GM13977 (cell line): ENCODE measurements at regions not wholly inside any gene's neighbourhood (a gene's known extent, or its start where the extent isn't known, plus 50 kb on each side); places are given as distances from the start of the nearest gene placed in this dataset.
"Not testable (repeated sequence)": the region's sequence is repeated elsewhere in the genome, so short reads cannot be mapped to it uniquely, and the experiment has no call there.

Experiments
- DNase-seq: peaks from one replicate; pipeline ENCODE4 v3.0.0; 2012; ENCODE audit warnings: low spot score
- in situ Hi-C: fragments of 300-500 bp; cut with MboI; formaldehyde crosslinking; loops from one replicate; pipeline ENCODE4 v1.12.0; 2022; ENCODE audit warnings: low sequenced_read_pairs, low pct_unique_long_range_greater_than_20kb, mixed read lengths, inconsistent platforms; ENCODE audit not compliant: unreplicated experiment
- TF ChIP-seq, protein P1 (sequence below): IDR thresholded peaks from 2 replicates; pipeline ENCODE4 v1.5.1; 2012; ENCODE audit warnings: mild to moderate bottlenecking, control low read depth; ENCODE audit not compliant: insufficient read depth; ENCODE audit errors: extremely low read depth, missing control alignments

- in situ Hi-C loops = no loop called here
- no peak for DNase-seq
- TF ChIP-seq, protein P1, sequence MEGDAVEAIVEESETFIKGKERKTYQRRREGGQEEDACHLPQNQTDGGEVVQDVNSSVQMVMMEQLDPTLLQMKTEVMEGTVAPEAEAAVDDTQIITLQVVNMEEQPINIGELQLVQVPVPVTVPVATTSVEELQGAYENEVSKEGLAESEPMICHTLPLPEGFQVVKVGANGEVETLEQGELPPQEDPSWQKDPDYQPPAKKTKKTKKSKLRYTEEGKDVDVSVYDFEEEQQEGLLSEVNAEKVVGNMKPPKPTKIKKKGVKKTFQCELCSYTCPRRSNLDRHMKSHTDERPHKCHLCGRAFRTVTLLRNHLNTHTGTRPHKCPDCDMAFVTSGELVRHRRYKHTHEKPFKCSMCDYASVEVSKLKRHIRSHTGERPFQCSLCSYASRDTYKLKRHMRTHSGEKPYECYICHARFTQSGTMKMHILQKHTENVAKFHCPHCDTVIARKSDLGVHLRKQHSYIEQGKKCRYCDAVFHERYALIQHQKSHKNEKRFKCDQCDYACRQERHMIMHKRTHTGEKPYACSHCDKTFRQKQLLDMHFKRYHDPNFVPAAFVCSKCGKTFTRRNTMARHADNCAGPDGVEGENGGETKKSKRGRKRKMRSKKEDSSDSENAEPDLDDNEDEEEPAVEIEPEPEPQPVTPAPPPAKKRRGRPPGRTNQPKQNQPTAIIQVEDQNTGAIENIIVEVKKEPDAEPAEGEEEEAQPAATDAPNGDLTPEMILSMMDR = no peak
These were observed 104.8 kb downstream of the ARL4C start for GRCh38 chr2:234392041-234392615.

GRCh38 chr2:234391625-234392024 lies 105.3 kb downstream of the ARL4C start:
- TF ChIP-seq, protein P1 = no peak
- in situ Hi-C loops = no loop called here
- no peak for DNase-seq

- in situ Hi-C loops, DNase-seq: not testable (repeated sequence)
These were observed 107.2 kb downstream of the ARL4C start for GRCh38 chr2:234389661-234390060.

DNA sequence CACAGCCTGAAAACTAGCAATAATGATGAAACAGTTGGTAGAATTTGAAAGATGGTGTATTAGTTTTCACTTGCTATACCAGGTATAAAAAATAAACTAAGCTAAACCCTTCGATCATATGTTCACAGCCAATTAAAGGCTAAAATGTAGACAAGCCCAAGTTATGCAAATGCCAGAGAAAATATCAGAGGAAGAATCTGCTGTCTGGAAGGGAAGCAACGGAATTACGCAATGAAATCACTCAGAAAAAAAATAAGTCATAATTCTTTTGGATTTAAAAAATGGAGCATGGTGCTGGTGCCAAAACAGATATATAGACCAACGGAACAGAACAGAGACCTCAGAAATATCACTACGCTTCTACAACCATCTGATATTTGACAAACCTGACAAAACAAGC lies 108.3 kb downstream of the ARL4C start:
- TF ChIP-seq, protein P1 = no peak
- DNase-seq = no peak
- in situ Hi-C loops = no loop called here

DNA sequence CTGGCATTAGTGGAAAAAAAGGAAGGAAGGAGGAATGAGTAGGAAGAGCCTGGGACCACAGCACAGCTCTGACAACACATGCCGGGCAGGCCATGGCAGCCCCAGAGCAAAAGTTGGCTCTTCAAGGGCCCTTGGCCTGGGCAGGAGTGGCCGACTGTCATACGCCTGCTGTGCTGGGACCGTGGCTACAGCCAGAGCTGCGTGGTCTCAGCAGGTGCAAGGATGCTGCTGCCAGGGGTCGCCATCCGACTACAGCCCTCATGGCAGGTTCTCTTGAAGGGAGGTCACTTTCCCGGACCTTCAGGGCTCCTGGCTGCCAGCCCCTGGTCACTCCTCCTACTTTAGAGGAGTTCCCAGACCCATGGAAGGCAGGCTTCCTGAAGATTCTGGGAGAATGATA lies 109.9 kb downstream of the ARL4C start:
- DNase-seq = no peak
- in situ Hi-C loops = no loop called here
- TF ChIP-seq, protein P1 = no peak

DNA sequence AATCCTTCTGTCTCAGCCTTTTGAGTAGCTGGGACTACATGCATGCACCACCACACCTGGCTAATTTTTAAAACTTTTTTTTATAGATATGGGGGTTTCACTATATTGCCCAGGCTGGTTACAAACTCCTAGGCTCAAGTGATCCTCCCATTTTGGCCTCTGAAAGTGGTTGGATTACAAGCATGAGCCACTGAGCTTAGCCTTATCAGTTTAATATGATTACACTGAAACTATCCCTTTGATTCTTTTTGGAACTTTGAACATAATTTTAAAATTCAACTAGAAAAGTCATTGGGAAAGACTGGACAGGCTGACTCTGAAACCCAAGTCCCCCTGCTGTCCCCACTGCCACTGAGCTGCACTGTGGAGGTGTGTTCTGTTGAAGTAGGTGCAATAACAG lies 114.8 kb downstream of the ARL4C start:
- TF ChIP-seq, protein P1 = no peak
- DNase-seq = no peak
- in situ Hi-C loops = no loop called here

- DNase-seq, in situ Hi-C loops: not testable (repeated sequence)
These were observed 117.9 kb downstream of the ARL4C start for GRCh38 chr2:234378958-234379357.

DNA sequence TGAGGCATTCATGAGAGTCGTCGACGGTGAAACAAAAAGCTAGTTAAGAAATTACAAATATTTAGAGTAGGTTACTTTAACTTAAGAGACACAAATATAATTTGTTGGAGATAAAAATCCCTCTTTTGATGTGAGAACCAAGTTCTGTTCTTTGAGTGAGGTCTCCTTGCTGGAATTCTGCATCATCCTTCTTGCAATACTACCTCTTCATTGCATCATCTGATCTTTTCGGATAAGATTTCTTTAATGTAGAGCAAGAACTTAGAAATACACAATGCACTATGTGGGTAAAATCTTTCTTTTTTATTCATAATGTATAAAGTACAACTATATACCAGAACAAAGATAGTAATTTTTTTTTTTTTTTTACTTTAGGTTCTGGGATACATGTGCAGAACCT lies 118.4 kb downstream of the ARL4C start:
- TF ChIP-seq, protein P1 = no peak
- no peak for DNase-seq
- in situ Hi-C loops = no loop called here
